ENCODE measurements at regions not wholly inside any gene's neighbourhood (a gene's known extent, or its start where the extent isn't known, plus 50 kb on each side); places are given as distances from the start of the nearest gene placed in this dataset. TPM values are rescaled to one million over a fixed set of nuclear protein-coding genes. Genes with fewer than 3 reads are reported as not detected.

Small RNAs in the stretch of these regions (small RNA-seq; reads per million reads assigned to genes)
- not detected for gene PIEZO1P1 (ENCODE audit: insufficient read depth)
